HepG2 (cell line): ENCODE measurements at regions not wholly inside any gene's neighbourhood (a gene's known extent, or its start where the extent isn't known, plus 50 kb on each side); places are given as distances from the start of the nearest gene placed in this dataset.

Experiments used
- CENPX ChIP-seq: sonication (generic); formaldehyde crosslinking; IDR thresholded peaks from 2 replicates; pipeline ENCODE4 v1.9.0; 2021; ENCODE audit warnings: mild to moderate bottlenecking, missing genetic modification reagents, moderate library complexity
- CREM ChIP-seq, 2 experiments: sonication (generic) in 1 of 2; formaldehyde crosslinking in 1 of 2; IDR thresholded peaks; 2 replicates each; pipeline versions ENCODE4 v1.4.0 to v1.6.1; 2016 to 2020; ENCODE audit warnings: antibody characterized with exemption in 1 of 2, mild to moderate bottlenecking in 1 of 2, missing genetic modification reagents in 1 of 2
- FOXO1 ChIP-seq: sonication (generic); formaldehyde crosslinking; IDR thresholded peaks from 2 replicates; pipeline ENCODE4 v1.4.0; 2020; ENCODE audit warnings: missing genetic modification reagents
- GFI1 ChIP-seq: sonication (generic); formaldehyde crosslinking; IDR thresholded peaks from 2 replicates; pipeline ENCODE4 v1.5.0; 2020; ENCODE audit warnings: missing genetic modification reagents, mild to moderate bottlenecking, borderline replicate concordance
- NFIC ChIP-seq: IDR thresholded peaks from 2 replicates; pipeline ENCODE4 v1.6.1; 2012; ENCODE audit warnings: mild to moderate bottlenecking, low read length, inconsistent platforms
- PHF21A ChIP-seq: sonication (generic); formaldehyde crosslinking; IDR thresholded peaks from 2 replicates; pipeline ENCODE4 v1.5.0; 2020; ENCODE audit warnings: mild to moderate bottlenecking, missing genetic modification reagents
- RORA ChIP-seq: sonication (generic); formaldehyde crosslinking; IDR thresholded peaks from 2 replicates; pipeline ENCODE4 v1.5.0; 2020; ENCODE audit warnings: mild to moderate bottlenecking, missing genetic modification reagents, moderate library complexity
- SAP130 ChIP-seq: IDR thresholded peaks from 2 replicates; pipeline ENCODE4 v1.6.1; 2016; ENCODE audit warnings: low read depth
- TBP ChIP-seq: sonication (generic); formaldehyde crosslinking; IDR thresholded peaks from 2 replicates; pipeline ENCODE4 v1.5.0; 2020; ENCODE audit warnings: missing genetic modification reagents
- ZNF337 ChIP-seq: sonication (generic); formaldehyde crosslinking; IDR thresholded peaks from 2 replicates; pipeline ENCODE4 v1.5.1; 2020; ENCODE audit warnings: missing genetic modification reagents, low read depth, mild to moderate bottlenecking, borderline replicate concordance
- ZNF607 ChIP-seq: sonication (generic); formaldehyde crosslinking; IDR thresholded peaks from 2 replicates; pipeline ENCODE4 v1.5.1; 2020; ENCODE audit warnings: missing genetic modification reagents, mild to moderate bottlenecking, borderline replicate concordance
- ZNF670 ChIP-seq: sonication (generic); formaldehyde crosslinking; IDR thresholded peaks from 2 replicates; pipeline ENCODE4 v1.8.0; 2022; ENCODE audit warnings: mild to moderate bottlenecking, missing genetic modification reagents, borderline replicate concordance
- ZNF788 ChIP-seq: sonication (generic); formaldehyde crosslinking; IDR thresholded peaks from 2 replicates; pipeline ENCODE4 v1.5.0; 2020; ENCODE audit warnings: mild to moderate bottlenecking, missing genetic modification reagents, borderline replicate concordance
- ZNF816 ChIP-seq: sonication (generic); formaldehyde crosslinking; IDR thresholded peaks from 2 replicates; pipeline ENCODE4 v1.8.0; 2022; ENCODE audit warnings: missing genetic modification reagents, mild to moderate bottlenecking, borderline replicate concordance
- TF ChIP-seq, protein P1 (sequence below), 2 experiments: fragments of 450-650 bp in 1 of 2; sonication (generic) in 1 of 2; formaldehyde crosslinking; IDR thresholded peaks; 2 replicates each; pipeline versions ENCODE4 v1.5.0 to v1.8.0; 2020 to 2022; ENCODE audit warnings: mild to moderate bottlenecking in 1 of 2, missing genetic modification reagents in 1 of 2
- TF ChIP-seq, protein P2 (sequence below): sonication (generic); formaldehyde crosslinking; IDR thresholded peaks from 2 replicates; pipeline ENCODE4 v1.4.0; 2020; ENCODE audit warnings: missing genetic modification reagents, mild to moderate bottlenecking, borderline replicate concordance
- TF ChIP-seq, protein P3 (sequence below): sonication (generic); formaldehyde crosslinking; conservative IDR thresholded peaks from 2 replicates; pipeline ENCODE4 v1.4.0; 2020; ENCODE audit warnings: mild to moderate bottlenecking, missing genetic modification reagents, moderate library complexity
- TF ChIP-seq, protein P4 (sequence below): IDR thresholded peaks from 2 replicates; pipeline ENCODE4 v1.6.1; 2016; ENCODE audit warnings: mild to moderate bottlenecking
- TF ChIP-seq, protein P5 (sequence below): sonication (generic); formaldehyde crosslinking; IDR thresholded peaks from 2 replicates; pipeline ENCODE4 v1.5.0; 2020; ENCODE audit warnings: missing genetic modification reagents

DNA sequence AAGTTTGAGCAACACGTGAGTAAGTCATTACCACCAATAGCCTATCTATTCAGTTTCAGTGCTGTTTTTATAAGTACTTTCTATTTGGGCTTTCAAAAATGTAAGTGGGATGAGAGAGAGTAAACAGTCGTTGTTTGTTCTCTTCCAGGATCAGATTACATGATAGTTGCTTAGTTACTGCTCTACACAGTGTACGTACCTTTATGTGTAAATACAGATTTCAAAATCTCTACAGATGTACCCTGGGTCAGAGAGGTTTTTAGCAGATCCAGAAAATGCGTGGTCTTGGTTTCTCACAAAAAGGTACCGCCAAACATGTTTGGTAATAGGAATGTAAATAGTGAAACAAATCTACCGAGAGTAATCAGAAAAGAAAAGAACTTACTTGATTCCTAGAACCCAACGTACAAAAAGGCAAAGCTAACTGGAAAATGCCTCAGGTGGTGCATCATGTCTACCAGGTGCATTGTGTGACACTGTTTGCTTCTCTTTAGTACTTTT lies 421.1 kb downstream of the BCKDHB start (continued):
- TF ChIP-seq, protein P1, sequence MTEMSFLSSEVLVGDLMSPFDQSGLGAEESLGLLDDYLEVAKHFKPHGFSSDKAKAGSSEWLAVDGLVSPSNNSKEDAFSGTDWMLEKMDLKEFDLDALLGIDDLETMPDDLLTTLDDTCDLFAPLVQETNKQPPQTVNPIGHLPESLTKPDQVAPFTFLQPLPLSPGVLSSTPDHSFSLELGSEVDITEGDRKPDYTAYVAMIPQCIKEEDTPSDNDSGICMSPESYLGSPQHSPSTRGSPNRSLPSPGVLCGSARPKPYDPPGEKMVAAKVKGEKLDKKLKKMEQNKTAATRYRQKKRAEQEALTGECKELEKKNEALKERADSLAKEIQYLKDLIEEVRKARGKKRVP (CRISPR knock-in tag; IDR thresholded peaks at IDR 0.05), result peak in 1 of 2 experiments; percentile 56; a peak in 2 of 4 replicates
- TF ChIP-seq FOXO1 (CRISPR knock-in tag) (peak; percentile 49; the same call in 1 of the 2 replicates), PHF21A (CRISPR knock-in tag) (peak; percentile 55; the same call in 1 of the 2 replicates), ZNF337 (CRISPR knock-in tag) (no peak), ZNF788 (CRISPR knock-in tag) (no peak), TBP (no peak), ZNF607 (CRISPR knock-in tag) (no peak), CENPX (CRISPR knock-in tag) (no peak), CREM (IDR thresholded peaks at IDR 0.05) (peak; percentile 65; the same call in 1 of the 2 replicates), CREM (CRISPR knock-in tag; IDR thresholded peaks at IDR 0.05) (no peak), SAP130 (CRISPR knock-in tag) (peak; percentile 60), ZNF670 (CRISPR knock-in tag) (peak; percentile 37; the same call in 1 of the 2 replicates), NFIC (peak; percentile 82; the same call in 1 of the 2 replicates), ZNF816 (CRISPR knock-in tag) (0 out of 2 replicates have a peak, but pooled peaks have one; percentile 33), GFI1 (CRISPR knock-in tag) (peak; percentile 40; the same call in 1 of the 2 replicates), RORA (no peak)
- TF ChIP-seq, protein P2, sequence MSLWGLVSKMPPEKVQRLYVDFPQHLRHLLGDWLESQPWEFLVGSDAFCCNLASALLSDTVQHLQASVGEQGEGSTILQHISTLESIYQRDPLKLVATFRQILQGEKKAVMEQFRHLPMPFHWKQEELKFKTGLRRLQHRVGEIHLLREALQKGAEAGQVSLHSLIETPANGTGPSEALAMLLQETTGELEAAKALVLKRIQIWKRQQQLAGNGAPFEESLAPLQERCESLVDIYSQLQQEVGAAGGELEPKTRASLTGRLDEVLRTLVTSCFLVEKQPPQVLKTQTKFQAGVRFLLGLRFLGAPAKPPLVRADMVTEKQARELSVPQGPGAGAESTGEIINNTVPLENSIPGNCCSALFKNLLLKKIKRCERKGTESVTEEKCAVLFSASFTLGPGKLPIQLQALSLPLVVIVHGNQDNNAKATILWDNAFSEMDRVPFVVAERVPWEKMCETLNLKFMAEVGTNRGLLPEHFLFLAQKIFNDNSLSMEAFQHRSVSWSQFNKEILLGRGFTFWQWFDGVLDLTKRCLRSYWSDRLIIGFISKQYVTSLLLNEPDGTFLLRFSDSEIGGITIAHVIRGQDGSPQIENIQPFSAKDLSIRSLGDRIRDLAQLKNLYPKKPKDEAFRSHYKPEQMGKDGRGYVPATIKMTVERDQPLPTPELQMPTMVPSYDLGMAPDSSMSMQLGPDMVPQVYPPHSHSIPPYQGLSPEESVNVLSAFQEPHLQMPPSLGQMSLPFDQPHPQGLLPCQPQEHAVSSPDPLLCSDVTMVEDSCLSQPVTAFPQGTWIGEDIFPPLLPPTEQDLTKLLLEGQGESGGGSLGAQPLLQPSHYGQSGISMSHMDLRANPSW (CRISPR knock-in tag), result peak; percentile 55; the same call in 1 of the 2 replicates
- TF ChIP-seq, protein P3, sequence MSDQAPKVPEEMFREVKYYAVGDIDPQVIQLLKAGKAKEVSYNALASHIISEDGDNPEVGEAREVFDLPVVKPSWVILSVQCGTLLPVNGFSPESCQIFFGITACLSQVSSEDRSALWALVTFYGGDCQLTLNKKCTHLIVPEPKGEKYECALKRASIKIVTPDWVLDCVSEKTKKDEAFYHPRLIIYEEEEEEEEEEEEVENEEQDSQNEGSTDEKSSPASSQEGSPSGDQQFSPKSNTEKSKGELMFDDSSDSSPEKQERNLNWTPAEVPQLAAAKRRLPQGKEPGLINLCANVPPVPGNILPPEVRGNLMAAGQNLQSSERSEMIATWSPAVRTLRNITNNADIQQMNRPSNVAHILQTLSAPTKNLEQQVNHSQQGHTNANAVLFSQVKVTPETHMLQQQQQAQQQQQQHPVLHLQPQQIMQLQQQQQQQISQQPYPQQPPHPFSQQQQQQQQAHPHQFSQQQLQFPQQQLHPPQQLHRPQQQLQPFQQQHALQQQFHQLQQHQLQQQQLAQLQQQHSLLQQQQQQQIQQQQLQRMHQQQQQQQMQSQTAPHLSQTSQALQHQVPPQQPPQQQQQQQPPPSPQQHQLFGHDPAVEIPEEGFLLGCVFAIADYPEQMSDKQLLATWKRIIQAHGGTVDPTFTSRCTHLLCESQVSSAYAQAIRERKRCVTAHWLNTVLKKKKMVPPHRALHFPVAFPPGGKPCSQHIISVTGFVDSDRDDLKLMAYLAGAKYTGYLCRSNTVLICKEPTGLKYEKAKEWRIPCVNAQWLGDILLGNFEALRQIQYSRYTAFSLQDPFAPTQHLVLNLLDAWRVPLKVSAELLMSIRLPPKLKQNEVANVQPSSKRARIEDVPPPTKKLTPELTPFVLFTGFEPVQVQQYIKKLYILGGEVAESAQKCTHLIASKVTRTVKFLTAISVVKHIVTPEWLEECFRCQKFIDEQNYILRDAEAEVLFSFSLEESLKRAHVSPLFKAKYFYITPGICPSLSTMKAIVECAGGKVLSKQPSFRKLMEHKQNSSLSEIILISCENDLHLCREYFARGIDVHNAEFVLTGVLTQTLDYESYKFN, result peak; percentile 88
- TF ChIP-seq, protein P4, sequence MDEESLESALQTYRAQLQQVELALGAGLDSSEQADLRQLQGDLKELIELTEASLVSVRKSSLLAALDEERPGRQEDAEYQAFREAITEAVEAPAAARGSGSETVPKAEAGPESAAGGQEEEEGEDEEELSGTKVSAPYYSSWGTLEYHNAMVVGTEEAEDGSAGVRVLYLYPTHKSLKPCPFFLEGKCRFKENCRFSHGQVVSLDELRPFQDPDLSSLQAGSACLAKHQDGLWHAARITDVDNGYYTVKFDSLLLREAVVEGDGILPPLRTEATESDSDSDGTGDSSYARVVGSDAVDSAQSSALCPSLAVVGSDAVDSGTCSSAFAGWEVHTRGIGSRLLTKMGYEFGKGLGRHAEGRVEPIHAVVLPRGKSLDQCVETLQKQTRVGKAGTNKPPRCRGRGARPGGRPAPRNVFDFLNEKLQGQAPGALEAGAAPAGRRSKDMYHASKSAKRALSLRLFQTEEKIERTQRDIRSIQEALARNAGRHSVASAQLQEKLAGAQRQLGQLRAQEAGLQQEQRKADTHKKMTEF (CRISPR knock-in tag), result peak; percentile 84
- TF ChIP-seq, protein P5, sequence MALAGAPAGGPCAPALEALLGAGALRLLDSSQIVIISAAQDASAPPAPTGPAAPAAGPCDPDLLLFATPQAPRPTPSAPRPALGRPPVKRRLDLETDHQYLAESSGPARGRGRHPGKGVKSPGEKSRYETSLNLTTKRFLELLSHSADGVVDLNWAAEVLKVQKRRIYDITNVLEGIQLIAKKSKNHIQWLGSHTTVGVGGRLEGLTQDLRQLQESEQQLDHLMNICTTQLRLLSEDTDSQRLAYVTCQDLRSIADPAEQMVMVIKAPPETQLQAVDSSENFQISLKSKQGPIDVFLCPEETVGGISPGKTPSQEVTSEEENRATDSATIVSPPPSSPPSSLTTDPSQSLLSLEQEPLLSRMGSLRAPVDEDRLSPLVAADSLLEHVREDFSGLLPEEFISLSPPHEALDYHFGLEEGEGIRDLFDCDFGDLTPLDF, result no peak
